Panc1 (cell line): ENCODE measurements at regions not wholly inside any gene's neighbourhood (a gene's known extent, or its start where the extent isn't known, plus 50 kb on each side); places are given as distances from the start of the nearest gene placed in this dataset.

Experiments used
- ATAC-seq: fragments of 200-7000 bp; cut with Tn5 transposase; 2 replicates; pipeline ENCODE4 v1.9.1; 2020; ENCODE audit warnings: mild to moderate bottlenecking, moderate library complexity
- BruUV-seq: library from RNA; stranded (reverse); fragments of 400-500 nt; replicated peaks from 2 replicates; lab custom pipeline; 2021; lab: Mats Ljungman, UMichigan
- CTCF ChIA-PET: fragments of 300-600 bp; sonication (Branson Sonifier 250); formaldehyde crosslinking; loops from one replicate; lab custom pipeline; 2022; ENCODE audit warnings: antibody characterized with exemption; lab: Charles Lee
- POLR2A ChIA-PET: fragments of 300-600 bp; sonication (Branson Sonifier 250); formaldehyde crosslinking; loops from one replicate; lab custom pipeline; 2022; ENCODE audit warnings: antibody characterized with exemption; lab: Charles Lee
- DNase-seq: peaks from one replicate; pipeline ENCODE4 v3.0.0-alpha.2; 2010; ENCODE audit warnings: low read depth, low spot score
- H3K27ac ChIP-seq: 2 replicates; pipeline ENCODE4 v1.5.1; 2011; ENCODE audit warnings: mild to moderate bottlenecking, low read length, inconsistent platforms
- H3K27me3 ChIP-seq: fragments of 200-500 bp; sonication (Bioruptor generic); 2 replicates; pipeline ENCODE4 v1.6.0; 2014; ENCODE audit warnings: low read length, inconsistent platforms; ENCODE audit not compliant: control insufficient read depth, insufficient read depth
- H3K36me3 ChIP-seq: fragments of 200-500 bp; sonication (Bioruptor generic); 2 replicates; pipeline ENCODE4 v1.5.1; 2014; ENCODE audit warnings: inconsistent platforms, mild to moderate bottlenecking, low read length, moderate library complexity; ENCODE audit not compliant: control insufficient read depth, insufficient read depth
- H3K4me1 ChIP-seq: 2 replicates; pipeline ENCODE4 v1.5.1; 2011; ENCODE audit warnings: inconsistent platforms, mild to moderate bottlenecking, low read length, moderate library complexity; ENCODE audit not compliant: control insufficient read depth, insufficient read depth
- H3K4me3 ChIP-seq, 2 experiments: 2 replicates each; pipeline ENCODE4 v1.5.1; 2011 to 2012; ENCODE audit warnings: low read depth in 2 of 2, low read length in 2 of 2, mild to moderate bottlenecking in 2 of 2, inconsistent platforms in 1 of 2, moderate library complexity in 1 of 2
- H3K9me3 ChIP-seq: fragments of 200-500 bp; sonication (Bioruptor generic); 2 replicates; pipeline ENCODE4 v1.5.1; 2014; ENCODE audit warnings: low read depth, mild to moderate bottlenecking, inconsistent platforms, low read length, moderate library complexity; ENCODE audit not compliant: control insufficient read depth, insufficient read depth
- POLR2AphosphoS5 ChIP-seq: IDR thresholded peaks from 2 replicates; pipeline ENCODE4 v1.6.1; 2012; ENCODE audit warnings: mild to moderate bottlenecking, low read depth, low read length, moderate library complexity
- SIN3A ChIP-seq: IDR thresholded peaks from 2 replicates; pipeline ENCODE4 v1.6.1; 2012; ENCODE audit warnings: low read depth, mild to moderate bottlenecking, low read length, moderate library complexity, borderline replicate concordance; ENCODE audit not compliant: insufficient read depth
- TCF7L2 ChIP-seq: IDR thresholded peaks from 2 replicates; pipeline ENCODE4 v1.6.1; 2011; ENCODE audit warnings: mild to moderate bottlenecking, low read depth, low read length, inconsistent platforms
- in situ Hi-C: cut with HindIII; loops from 2 replicates; pipeline ENCODE4 v1.10.0; 2016; ENCODE audit warnings: low sequenced_read_pairs, low pct_unique_long_range_greater_than_20kb
- intact Hi-C: fragments of 100-400 bp; cut with micrococcal nuclease; formaldehyde crosslinking; loops from one replicate; pipeline ENCODE4 v1.10.0; 2022; ENCODE audit not compliant: unreplicated experiment
- TF ChIP-seq, protein P1 (sequence below): fragments of 450-650 bp; IDR thresholded peaks from 2 replicates; pipeline ENCODE4 v1.5.1; 2017; ENCODE audit warnings: mild to moderate bottlenecking
- TF ChIP-seq, protein P2 (sequence below), 2 experiments: IDR thresholded peaks; 2 replicates each; pipeline ENCODE4 v1.6.1; 2011 to 2012; ENCODE audit warnings: low read depth in 2 of 2, control low read depth in 1 of 2, low read length in 1 of 2, mild to moderate bottlenecking in 1 of 2, moderate library complexity in 1 of 2; ENCODE audit not compliant: insufficient read depth in 1 of 2

DNA sequence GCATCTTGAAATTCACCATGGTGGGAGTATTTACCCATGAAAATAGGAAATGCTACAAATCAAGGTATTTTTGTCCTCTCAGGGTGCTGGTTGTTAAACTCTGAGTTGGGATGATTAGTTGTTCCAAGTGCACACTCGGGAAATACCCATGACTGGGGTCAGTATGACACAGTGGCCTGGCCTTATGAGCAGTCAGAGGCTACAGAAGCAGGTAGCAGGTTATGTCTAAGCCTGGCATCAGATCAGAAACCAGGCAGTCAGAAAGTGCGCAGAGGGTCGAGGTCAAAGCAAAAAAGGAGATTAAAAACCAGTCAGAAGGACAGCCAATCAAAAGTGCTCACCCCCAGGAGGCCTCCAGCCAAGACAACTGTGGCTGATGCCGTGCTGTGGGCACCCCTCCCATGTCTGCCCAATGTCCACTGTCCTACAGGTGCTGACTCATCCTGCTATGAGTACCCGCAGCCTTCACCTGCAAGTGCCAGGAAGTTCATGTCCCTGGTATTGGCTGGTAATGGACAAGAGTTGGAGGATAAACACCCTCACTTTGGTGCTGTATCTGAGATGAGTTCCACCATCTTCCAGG lies 117.4 kb upstream of the SLC24A3 start:
- no peak overlapping the region for H3K27ac ChIP-seq
- intact Hi-C loops (no loop called here), in situ Hi-C loops (no loop called here)
- H3K27me3 ChIP-seq, result no peaks in the 10 kb centered on the region
- DNase-seq (no peak), ATAC-seq (no peak)
- TF ChIP-seq TCF7L2 (no peak), SIN3A (no peak), POLR2AphosphoS5 (no peak)
- TF ChIP-seq, protein P1, sequence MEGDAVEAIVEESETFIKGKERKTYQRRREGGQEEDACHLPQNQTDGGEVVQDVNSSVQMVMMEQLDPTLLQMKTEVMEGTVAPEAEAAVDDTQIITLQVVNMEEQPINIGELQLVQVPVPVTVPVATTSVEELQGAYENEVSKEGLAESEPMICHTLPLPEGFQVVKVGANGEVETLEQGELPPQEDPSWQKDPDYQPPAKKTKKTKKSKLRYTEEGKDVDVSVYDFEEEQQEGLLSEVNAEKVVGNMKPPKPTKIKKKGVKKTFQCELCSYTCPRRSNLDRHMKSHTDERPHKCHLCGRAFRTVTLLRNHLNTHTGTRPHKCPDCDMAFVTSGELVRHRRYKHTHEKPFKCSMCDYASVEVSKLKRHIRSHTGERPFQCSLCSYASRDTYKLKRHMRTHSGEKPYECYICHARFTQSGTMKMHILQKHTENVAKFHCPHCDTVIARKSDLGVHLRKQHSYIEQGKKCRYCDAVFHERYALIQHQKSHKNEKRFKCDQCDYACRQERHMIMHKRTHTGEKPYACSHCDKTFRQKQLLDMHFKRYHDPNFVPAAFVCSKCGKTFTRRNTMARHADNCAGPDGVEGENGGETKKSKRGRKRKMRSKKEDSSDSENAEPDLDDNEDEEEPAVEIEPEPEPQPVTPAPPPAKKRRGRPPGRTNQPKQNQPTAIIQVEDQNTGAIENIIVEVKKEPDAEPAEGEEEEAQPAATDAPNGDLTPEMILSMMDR, result no peak
- TF ChIP-seq, protein P2, sequence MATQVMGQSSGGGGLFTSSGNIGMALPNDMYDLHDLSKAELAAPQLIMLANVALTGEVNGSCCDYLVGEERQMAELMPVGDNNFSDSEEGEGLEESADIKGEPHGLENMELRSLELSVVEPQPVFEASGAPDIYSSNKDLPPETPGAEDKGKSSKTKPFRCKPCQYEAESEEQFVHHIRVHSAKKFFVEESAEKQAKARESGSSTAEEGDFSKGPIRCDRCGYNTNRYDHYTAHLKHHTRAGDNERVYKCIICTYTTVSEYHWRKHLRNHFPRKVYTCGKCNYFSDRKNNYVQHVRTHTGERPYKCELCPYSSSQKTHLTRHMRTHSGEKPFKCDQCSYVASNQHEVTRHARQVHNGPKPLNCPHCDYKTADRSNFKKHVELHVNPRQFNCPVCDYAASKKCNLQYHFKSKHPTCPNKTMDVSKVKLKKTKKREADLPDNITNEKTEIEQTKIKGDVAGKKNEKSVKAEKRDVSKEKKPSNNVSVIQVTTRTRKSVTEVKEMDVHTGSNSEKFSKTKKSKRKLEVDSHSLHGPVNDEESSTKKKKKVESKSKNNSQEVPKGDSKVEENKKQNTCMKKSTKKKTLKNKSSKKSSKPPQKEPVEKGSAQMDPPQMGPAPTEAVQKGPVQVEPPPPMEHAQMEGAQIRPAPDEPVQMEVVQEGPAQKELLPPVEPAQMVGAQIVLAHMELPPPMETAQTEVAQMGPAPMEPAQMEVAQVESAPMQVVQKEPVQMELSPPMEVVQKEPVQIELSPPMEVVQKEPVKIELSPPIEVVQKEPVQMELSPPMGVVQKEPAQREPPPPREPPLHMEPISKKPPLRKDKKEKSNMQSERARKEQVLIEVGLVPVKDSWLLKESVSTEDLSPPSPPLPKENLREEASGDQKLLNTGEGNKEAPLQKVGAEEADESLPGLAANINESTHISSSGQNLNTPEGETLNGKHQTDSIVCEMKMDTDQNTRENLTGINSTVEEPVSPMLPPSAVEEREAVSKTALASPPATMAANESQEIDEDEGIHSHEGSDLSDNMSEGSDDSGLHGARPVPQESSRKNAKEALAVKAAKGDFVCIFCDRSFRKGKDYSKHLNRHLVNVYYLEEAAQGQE (IDR thresholded peaks at IDR 0.05; ENCODE audit: insufficient read depth in 1 of 2, low read depth in 2 of 2, low read length in 1 of 2), result no peak
- ChIA-PET POLR2A (no interaction called here), CTCF (no interaction called here)
- H3K4me3 ChIP-seq, result no peak overlapping the region
- no peaks in the 10 kb centered on the region for H3K4me1 ChIP-seq
- no TSS peak for BruUV-seq
- H3K36me3 ChIP-seq, result no peaks in the 10 kb centered on the region
- H3K9me3 ChIP-seq, result no peaks in the 10 kb centered on the region

DNA sequence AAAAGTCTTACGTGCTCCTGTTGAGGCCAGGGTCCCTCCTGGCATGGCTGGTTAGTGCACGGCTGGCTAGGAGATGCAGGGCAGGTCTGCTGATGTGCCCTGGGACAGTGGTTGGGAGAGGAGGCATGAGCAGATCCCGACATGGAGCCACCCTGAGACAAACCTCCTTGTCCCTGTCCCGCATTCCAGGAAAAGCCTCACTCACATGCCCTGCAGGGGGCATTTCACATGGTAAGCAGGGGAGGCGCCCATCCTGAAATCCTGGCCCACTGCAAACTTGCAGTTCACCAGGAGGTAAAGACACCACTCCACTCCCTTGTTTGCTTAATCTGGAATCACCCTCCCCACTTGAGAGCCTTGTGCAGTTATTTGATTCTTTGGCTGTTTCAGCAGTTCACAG lies 116.7 kb upstream of the SLC24A3 start:
- no TSS peak for BruUV-seq
- Histone ChIP-seq H3K27ac (no peak overlapping the region), H3K36me3 (no peaks in the 10 kb centered on the region), H3K4me1 (no peaks in the 10 kb centered on the region), H3K27me3 (no peaks in the 10 kb centered on the region), H3K9me3 (no peaks in the 10 kb centered on the region), H3K4me3 (no peak overlapping the region)
- ATAC-seq (no peak), DNase-seq (no peak)
- CTCF ChIA-PET, result no interaction called here
- intact Hi-C loops (no loop called here), in situ Hi-C loops (no loop called here)
- TF ChIP-seq SIN3A, result no peak
- no peak for TF ChIP-seq TCF7L2
- TF ChIP-seq, protein P2 (IDR thresholded peaks at IDR 0.05; ENCODE audit: insufficient read depth in 1 of 2, low read depth in 2 of 2, low read length in 1 of 2), result no peak
- POLR2A ChIA-PET, result no interaction called here
